ENCODE measurements at regions not wholly inside any gene's neighbourhood (a gene's known extent, or its start where the extent isn't known, plus 50 kb on each side); places are given as distances from the start of the nearest gene placed in this dataset.

GRCh38 chr4:84298023-84298718, 200.9 kb downstream of the NKX6-1 start:
- peak overlapping the region; percentile 77 for H3K4me2 ChIP-seq (ENCODE audit: insufficient read depth, low read length)
- peak overlapping the region; percentile 96 for H2AFZ ChIP-seq (ENCODE audit: low read depth, low read length)
- in situ Hi-C loops (cut with MboI) (no loop called here), intact Hi-C loops (cut with micrococcal nuclease) (no loop called here)
- peak overlapping the region; percentile 83 for H3K27ac ChIP-seq (ENCODE audit: extremely low read depth, low read depth, low read length)
- no peaks in the 10 kb centered on the region for H3K27me3 ChIP-seq (ENCODE audit: control insufficient read depth in 2 of 2, insufficient read depth in 2 of 2, low read length in 2 of 2)
- ChIA-PET POLR2A (interaction anchor here (1.0 to 1.1 kb wide), 2 partner anchors 12 to 18 kb away, joined by 3 to 4 read pairs; no protein-coding TSS in a partner anchor), CTCF (ENCODE audit: low intra/inter-chr PET ratio) (no interaction called here)
- H4K20me1 ChIP-seq (replicated peaks; ENCODE audit: control insufficient read depth, insufficient read depth, low read length), result no peaks in the 10 kb centered on the region
- H3K4me3 ChIP-seq, result peak overlapping the region; percentile 37
- no peaks in the 10 kb centered on the region for H3K9me1 ChIP-seq (ENCODE audit: control insufficient read depth, insufficient read depth, low read length)
- BruUV-seq (replicated peaks), result no TSS peak
- DNase-seq (ENCODE audit: extremely low read depth in 1 of 4, low spot score in 3 of 4), result no peak
- peak; percentile 77 for ATAC-seq
- H3K9ac ChIP-seq (ENCODE audit: insufficient read depth in 1 of 2, low read depth in 2 of 2, low read length in 2 of 2), result peak overlapping the region in 1 of 2 experiments; percentile 65; a peak in 2 of 4 replicates
- no peaks in the 10 kb centered on the region for H3K79me2 ChIP-seq (ENCODE audit: control insufficient read depth, insufficient read depth, low read length)
- 15% methylated on average over 2 of the region's 2 CpGs for WGBS (ENCODE audit: insufficient coverage, low coverage, missing lambda C conversion rate)
- no peaks in the 10 kb centered on the region for H3K36me3 ChIP-seq (ENCODE audit: control insufficient read depth, insufficient read depth, low read length)
- no peak for FAIRE-seq
- H3K4me1 ChIP-seq (replicated peaks in 1 of 2; ENCODE audit: control insufficient read depth in 2 of 2, insufficient read depth in 2 of 2, low read length in 2 of 2), result no peaks in the 10 kb centered on the region
- no peaks in the 10 kb centered on the region for H3K9me3 ChIP-seq (replicated peaks; ENCODE audit: control insufficient read depth, insufficient read depth, low read depth, low read length)
- TF ChIP-seq HNRNPL (IDR thresholded peaks at IDR 0.05; ENCODE audit: low read depth, low read length), result no peak
- no peak for TF ChIP-seq ZNF165 (CRISPR knock-in tag; IDR thresholded peaks at IDR 0.05; ENCODE audit: borderline replicate concordance)
- TF ChIP-seq TRIM28 (IDR thresholded peaks at IDR 0.05), result no peak
- no peak for TF ChIP-seq ZBTB43 (CRISPR knock-in tag; IDR thresholded peaks at IDR 0.05)
- no peak for TF ChIP-seq ARHGAP35 (IDR thresholded peaks at IDR 0.05; ENCODE audit: partially characterized antibody)
- TF ChIP-seq ZNF589 (CRISPR knock-in tag; IDR thresholded peaks at IDR 0.05; ENCODE audit: low read depth), result no peak
- no peak for TF ChIP-seq PCBP2 (IDR thresholded peaks at IDR 0.05; ENCODE audit: low read depth, low read length, poor library complexity, severe bottlenecking)
- no peak for TF ChIP-seq MGA (IDR thresholded peaks at IDR 0.05)
- TF ChIP-seq PHB2 (IDR thresholded peaks at IDR 0.05; ENCODE audit: low read depth), result no peak
- TF ChIP-seq ZNF76 (CRISPR knock-in tag; IDR thresholded peaks at IDR 0.05; ENCODE audit: borderline replicate concordance), result no peak

All from K562 (cell line).